Loucy (cell line): ENCODE measurements at regions not wholly inside any gene's neighbourhood (a gene's known extent, or its start where the extent isn't known, plus 50 kb on each side); places are given as distances from the start of the nearest gene placed in this dataset.

Experiments used
- H2AFZ ChIP-seq: fragments of 200-600 bp; sonication (generic); 2 replicates; pipeline ENCODE4 v1.6.0; 2016; ENCODE audit warnings: antibody characterized with exemption, mild to moderate bottlenecking, low read length, moderate library complexity
- H3F3A ChIP-seq: fragments of 200-600 bp; 2 replicates; pipeline ENCODE4 v1.6.0; 2016; ENCODE audit warnings: antibody characterized with exemption, low read depth, mild to moderate bottlenecking
- H3K27me3 ChIP-seq: fragments of 200-600 bp; sonication (generic); 2 replicates; pipeline ENCODE4 v1.6.1; 2014; ENCODE audit warnings: low read length, mild to moderate bottlenecking; ENCODE audit not compliant: insufficient read depth, poor library complexity, severe bottlenecking
- H3K36me3 ChIP-seq: fragments of 200-600 bp; sonication (generic); 2 replicates; pipeline ENCODE4 v1.6.1; 2016; ENCODE audit warnings: low read length; ENCODE audit not compliant: insufficient read depth
- H3K4me1 ChIP-seq: fragments of 200-600 bp; sonication (generic); 2 replicates; pipeline ENCODE4 v1.5.1; 2014; ENCODE audit warnings: low read length, mild to moderate bottlenecking; ENCODE audit not compliant: insufficient read depth, poor library complexity, severe bottlenecking
- H3K4me2 ChIP-seq: fragments of 200-600 bp; sonication (generic); 2 replicates; pipeline ENCODE4 v1.6.0; 2014; ENCODE audit warnings: antibody characterized with exemption, low read length, low read depth, mild to moderate bottlenecking; ENCODE audit not compliant: poor library complexity, severe bottlenecking
- H3K4me3 ChIP-seq: fragments of 200-600 bp; sonication (generic); 2 replicates; pipeline ENCODE4 v1.5.1; 2014; ENCODE audit warnings: low read length, mild to moderate bottlenecking, mixed read lengths; ENCODE audit not compliant: poor library complexity, severe bottlenecking
- H3K79me2 ChIP-seq: fragments of 200-600 bp; sonication (generic); 2 replicates; pipeline ENCODE4 v1.6.1; 2014; ENCODE audit warnings: low read length; ENCODE audit not compliant: insufficient read depth
- H3K9ac ChIP-seq: fragments of 200-600 bp; sonication (generic); 2 replicates; pipeline ENCODE4 v1.6.0; 2014; ENCODE audit warnings: mild to moderate bottlenecking, low read depth, low read length, moderate library complexity; ENCODE audit not compliant: poor library complexity, severe bottlenecking
- H3K9me2 ChIP-seq: fragments of 200-600 bp; sonication (generic); replicated peaks from 2 replicates; pipeline ENCODE4 v1.6.1; 2016; ENCODE audit warnings: low read depth, low read length, mixed read lengths
- H3K9me3 ChIP-seq: fragments of 200-600 bp; sonication (generic); 2 replicates; pipeline ENCODE4 v1.6.1; 2014; ENCODE audit warnings: mild to moderate bottlenecking, antibody characterized with exemption, low read length, low read depth; ENCODE audit not compliant: insufficient read depth
- H4K20me1 ChIP-seq: fragments of 200-600 bp; sonication (generic); 2 replicates; pipeline ENCODE4 v1.6.0; 2014; ENCODE audit warnings: antibody characterized with exemption, low read length, mild to moderate bottlenecking; ENCODE audit not compliant: insufficient read depth, poor library complexity, severe bottlenecking
- CTCF ChIP-seq: fragments of 200-600 bp; sonication (generic); conservative IDR thresholded peaks from 2 replicates; pipeline ENCODE4 v1.5.1; 2014; ENCODE audit warnings: mild to moderate bottlenecking, antibody characterized with exemption, low read length
- EZH2phosphoT487 ChIP-seq: fragments of 200-600 bp; IDR thresholded peaks from 2 replicates; pipeline ENCODE4 v1.6.1; 2018; ENCODE audit warnings: antibody characterized with exemption, mild to moderate bottlenecking, moderate library complexity, borderline replicate concordance

- no peaks in the 10 kb centered on the region for H3K4me1 ChIP-seq
- H3K36me3 ChIP-seq = no peaks in the 10 kb centered on the region
- TF ChIP-seq CTCF (no peak), EZH2phosphoT487 (no peak)
- no peaks in the 10 kb centered on the region for H3F3A ChIP-seq
- no peak overlapping the region for H3K4me3 ChIP-seq
- H4K20me1 ChIP-seq = no peaks in the 10 kb centered on the region
- H2AFZ ChIP-seq = no peak overlapping the region
- no peak overlapping the region for H3K9ac ChIP-seq
- no peaks in the 10 kb centered on the region for H3K9me2 ChIP-seq
- no peak overlapping the region for H3K4me2 ChIP-seq
- H3K27me3 ChIP-seq = no peaks in the 10 kb centered on the region
- no peaks in the 10 kb centered on the region for H3K9me3 ChIP-seq
- H3K79me2 ChIP-seq = no peaks in the 10 kb centered on the region
Observed at GRCh38 chr16:86306011-86306644, 204.2 kb upstream of the FOXF1 start.

DNA sequence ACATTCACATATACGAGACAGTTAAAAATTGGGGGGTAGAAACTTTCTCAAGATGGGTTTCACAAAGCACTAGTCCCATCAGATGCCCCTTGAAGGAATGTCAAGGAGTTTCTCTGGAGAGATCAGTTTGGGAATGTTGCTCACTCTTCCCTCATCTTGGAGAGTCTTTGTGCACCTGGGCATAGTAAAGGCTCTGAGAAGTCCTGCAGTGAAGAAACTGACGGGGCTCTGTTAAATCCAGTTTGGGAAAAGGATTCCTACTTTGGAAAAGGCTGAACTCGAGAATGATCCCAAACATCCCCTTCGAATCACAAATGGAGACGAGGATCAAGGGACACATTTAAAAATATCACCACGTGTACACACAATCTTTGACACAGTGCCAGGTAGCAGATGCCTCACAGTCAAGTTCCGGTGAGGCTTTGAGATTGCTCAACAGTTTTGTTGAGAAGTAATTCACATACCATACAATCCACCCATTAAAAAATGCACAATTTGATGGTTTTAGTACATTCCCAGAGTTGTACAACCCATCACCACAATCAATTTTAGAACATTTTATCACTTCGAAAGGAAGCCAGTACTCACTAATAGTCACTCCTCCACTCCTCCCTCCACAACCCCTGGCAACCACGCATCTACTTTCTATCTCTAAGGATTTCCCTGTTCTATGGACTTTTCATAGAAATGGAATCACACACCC is 203.4 kb upstream of the FOXF1 start:
- no peak overlapping the region for H3K4me2 ChIP-seq
- H3F3A ChIP-seq = no peaks in the 10 kb centered on the region
- H3K79me2 ChIP-seq = no peaks in the 10 kb centered on the region
- H3K27me3 ChIP-seq = no peaks in the 10 kb centered on the region
- no peak for TF ChIP-seq EZH2phosphoT487
- H3K4me3 ChIP-seq = no peak overlapping the region
- H3K4me1 ChIP-seq = no peaks in the 10 kb centered on the region
- H3K9ac ChIP-seq = no peak overlapping the region
- no peaks in the 10 kb centered on the region for H3K36me3 ChIP-seq
- no peaks in the 10 kb centered on the region for H3K9me2 ChIP-seq
- no peaks in the 10 kb centered on the region for H4K20me1 ChIP-seq
- H2AFZ ChIP-seq = no peak overlapping the region
- H3K9me3 ChIP-seq = no peaks in the 10 kb centered on the region

DNA sequence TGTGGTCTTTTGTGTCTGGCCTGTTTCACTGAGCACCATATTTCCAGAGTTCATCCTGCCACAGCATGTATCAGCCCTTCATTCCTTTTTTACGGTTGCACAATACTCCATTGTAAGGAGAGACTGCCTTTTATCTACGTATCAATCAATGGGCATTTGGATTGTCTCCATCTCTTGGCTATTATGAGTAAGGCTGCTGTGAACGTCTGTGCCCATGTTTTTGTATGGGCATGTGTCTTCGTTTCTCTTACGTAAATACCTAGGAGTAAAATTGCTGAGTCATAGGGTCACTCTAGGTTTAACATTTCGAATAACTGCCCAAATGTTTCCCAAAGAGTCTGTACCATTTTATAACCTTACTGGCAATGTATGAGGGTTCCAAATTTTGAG is 202.8 kb upstream of the FOXF1 start:
- TF ChIP-seq EZH2phosphoT487 (no peak), CTCF (no peak)
- H3F3A ChIP-seq = no peaks in the 10 kb centered on the region
- no peak overlapping the region for H2AFZ ChIP-seq
- H3K9ac ChIP-seq = no peak overlapping the region
- H3K4me1 ChIP-seq = no peaks in the 10 kb centered on the region
- H3K27me3 ChIP-seq = no peaks in the 10 kb centered on the region
- no peak overlapping the region for H3K4me3 ChIP-seq
- H3K9me2 ChIP-seq = no peaks in the 10 kb centered on the region
- H3K9me3 ChIP-seq = no peaks in the 10 kb centered on the region
- H4K20me1 ChIP-seq = no peaks in the 10 kb centered on the region
- no peaks in the 10 kb centered on the region for H3K36me3 ChIP-seq
- no peak overlapping the region for H3K4me2 ChIP-seq
- no peaks in the 10 kb centered on the region for H3K79me2 ChIP-seq

- no peak for TF ChIP-seq CTCF
- no peak for TF ChIP-seq EZH2phosphoT487
- Histone ChIP-seq H3K27me3 (no peaks in the 10 kb centered on the region), H3K9me2 (no peaks in the 10 kb centered on the region), H4K20me1 (no peaks in the 10 kb centered on the region), H3K9ac (no peak overlapping the region), H3F3A (no peaks in the 10 kb centered on the region), H3K4me3 (no peak overlapping the region), H3K4me2 (no peak overlapping the region), H3K4me1 (no peaks in the 10 kb centered on the region), H3K79me2 (no peaks in the 10 kb centered on the region), H3K36me3 (no peaks in the 10 kb centered on the region), H2AFZ (no peak overlapping the region), H3K9me3 (no peaks in the 10 kb centered on the region)
Observed at GRCh38 chr16:86308514-86308913, 201.8 kb upstream of the FOXF1 start.
